Right lobe of liver (tissue), 4 donors: ENCODE measurements at regions not wholly inside any gene's neighbourhood (a gene's known extent, or its start where the extent isn't known, plus 50 kb on each side); places are given as distances from the start of the nearest gene placed in this dataset.

Source experiments
- POLR2A ChIP-seq: fragments of 450-650 bp; IDR thresholded peaks from one replicate; pipeline ENCODE4 v1.6.1; 2017; ENCODE audit warnings: antibody characterized with exemption, mild to moderate bottlenecking
- TF ChIP-seq, protein P1 (sequence below), 4 donors: fragments of 200-600 bp in 3 of 4; fragments of 450-650 bp in 1 of 4; IDR thresholded peaks; one replicate each; pipeline versions ENCODE4 v1.5.1 to v1.8.0; 2016 to 2022; ENCODE audit warnings: antibody characterized with exemption in 4 of 4, mild to moderate bottlenecking in 2 of 4
- donor health status: DM: no; HTN: no; CAD: no.
- donor health status: DM: no; HTN: no; CAD: no.
- donor health status: DM: no; HTN: yes; CAD: no.

DNA sequence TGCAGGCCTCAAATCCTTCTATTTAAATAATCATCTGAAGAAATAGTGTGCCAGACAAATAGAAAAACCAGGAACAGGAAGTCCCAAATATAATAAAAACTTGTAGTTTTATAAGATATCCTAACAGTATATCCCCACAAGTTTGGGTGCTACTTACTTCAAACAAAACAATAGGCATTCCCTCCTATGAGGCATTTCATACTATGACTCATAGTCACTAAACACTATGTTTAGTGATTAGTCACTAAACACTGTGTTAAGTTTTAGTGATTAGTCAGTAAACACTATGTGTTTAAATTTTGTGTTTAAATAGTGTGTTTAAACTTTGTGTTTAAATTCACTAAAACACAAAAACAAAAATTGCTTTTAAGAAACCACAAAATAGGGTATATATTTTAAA is 407.0 kb upstream of the CDH19 start:
- TF ChIP-seq, protein P1, sequence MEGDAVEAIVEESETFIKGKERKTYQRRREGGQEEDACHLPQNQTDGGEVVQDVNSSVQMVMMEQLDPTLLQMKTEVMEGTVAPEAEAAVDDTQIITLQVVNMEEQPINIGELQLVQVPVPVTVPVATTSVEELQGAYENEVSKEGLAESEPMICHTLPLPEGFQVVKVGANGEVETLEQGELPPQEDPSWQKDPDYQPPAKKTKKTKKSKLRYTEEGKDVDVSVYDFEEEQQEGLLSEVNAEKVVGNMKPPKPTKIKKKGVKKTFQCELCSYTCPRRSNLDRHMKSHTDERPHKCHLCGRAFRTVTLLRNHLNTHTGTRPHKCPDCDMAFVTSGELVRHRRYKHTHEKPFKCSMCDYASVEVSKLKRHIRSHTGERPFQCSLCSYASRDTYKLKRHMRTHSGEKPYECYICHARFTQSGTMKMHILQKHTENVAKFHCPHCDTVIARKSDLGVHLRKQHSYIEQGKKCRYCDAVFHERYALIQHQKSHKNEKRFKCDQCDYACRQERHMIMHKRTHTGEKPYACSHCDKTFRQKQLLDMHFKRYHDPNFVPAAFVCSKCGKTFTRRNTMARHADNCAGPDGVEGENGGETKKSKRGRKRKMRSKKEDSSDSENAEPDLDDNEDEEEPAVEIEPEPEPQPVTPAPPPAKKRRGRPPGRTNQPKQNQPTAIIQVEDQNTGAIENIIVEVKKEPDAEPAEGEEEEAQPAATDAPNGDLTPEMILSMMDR (IDR thresholded peaks at IDR 0.05): no peak
- TF ChIP-seq POLR2A: no peak
